NCI-H146 (cell line): ENCODE measurements at regions not wholly inside any gene's neighbourhood (a gene's known extent, or its start where the extent isn't known, plus 50 kb on each side); places are given as distances from the start of the nearest gene placed in this dataset.

Source experiments
- DNase-seq: peaks from one replicate; lab custom pipeline; 2025; lab: John Stamatoyannopoulos, UW

- DNase-seq = no peak
Observed at GRCh38 chr9:16245756-16246440, 624.6 kb downstream of the BNC2 start.

GRCh38 chr9:16246785-16247184 is 623.7 kb downstream of the BNC2 start:
- no peak for DNase-seq

- DNase-seq = no peak
Observed at GRCh38 chr9:16247188-16247875, 623.1 kb downstream of the BNC2 start.

- no peak for DNase-seq
Observed at GRCh38 chr9:16248822-16249221, 621.6 kb downstream of the BNC2 start.

GRCh38 chr9:16252616-16253015 is 617.9 kb downstream of the BNC2 start:
- DNase-seq = no peak

GRCh38 chr9:16254674-16255073 is 615.8 kb downstream of the BNC2 start:
- DNase-seq = no peak

- DNase-seq = no peak
Observed at GRCh38 chr9:16255217-16255616, 615.3 kb downstream of the BNC2 start.

- DNase-seq = no peak
Observed at GRCh38 chr9:16257604-16258003, 612.9 kb downstream of the BNC2 start.

- DNase-seq = no peak
Observed at GRCh38 chr9:16258191-16258590, 612.3 kb downstream of the BNC2 start.

GRCh38 chr9:16258708-16259107 is 611.8 kb downstream of the BNC2 start:
- no peak for DNase-seq

GRCh38 chr9:16262477-16263261 is 607.8 kb downstream of the BNC2 start:
- DNase-seq = no peak

GRCh38 chr9:16265688-16266087 is 604.8 kb downstream of the BNC2 start:
- no peak for DNase-seq

- DNase-seq = no peak
Observed at GRCh38 chr9:16266648-16267276, 603.7 kb downstream of the BNC2 start.

GRCh38 chr9:16267281-16268066 is 603.0 kb downstream of the BNC2 start:
- no peak for DNase-seq

- DNase-seq = no peak
Observed at GRCh38 chr9:16268067-16268881, 602.2 kb downstream of the BNC2 start.

GRCh38 chr9:16271967-16272366 is 598.5 kb downstream of the BNC2 start:
- no peak for DNase-seq

- no peak for DNase-seq
Observed at GRCh38 chr9:16272776-16273175, 597.7 kb downstream of the BNC2 start.

GRCh38 chr9:16275795-16276624 is 594.5 kb downstream of the BNC2 start:
- DNase-seq = no peak

- no peak for DNase-seq
Observed at GRCh38 chr9:16276866-16277265, 593.6 kb downstream of the BNC2 start.

GRCh38 chr9:16277471-16277960 is 593.0 kb downstream of the BNC2 start:
- no peak for DNase-seq
